SK-N-SH treated with all-trans-retinoic acid at 6 μM for 48 hours (cell line): ENCODE measurements at regions not wholly inside any gene's neighbourhood (a gene's known extent, or its start where the extent isn't known, plus 50 kb on each side); places are given as distances from the start of the nearest gene placed in this dataset.
A peak's percentile ranks its signal among the peaks of the same experiment; 100 is the strongest.

ENCODE experiments used
- ATAC-seq: fragments of 200-7000 bp; cut with Tn5 transposase; 3 replicates; pipeline ENCODE4 v1.9.1; 2020; ENCODE audit warnings: mild to moderate bottlenecking, moderate library complexity
- ARNTL ChIP-seq: fragments of 450-650 bp; formaldehyde crosslinking; IDR thresholded peaks from 2 replicates; pipeline ENCODE4 v1.5.0; 2020; ENCODE audit warnings: low read depth, mild to moderate bottlenecking, moderate library complexity, borderline replicate concordance
- CSDC2 ChIP-seq: fragments of 250-450 bp; sonication (Bioruptor Pico); IDR thresholded peaks from 2 replicates; pipeline ENCODE4 v1.5.0; 2020; ENCODE audit warnings: mild to moderate bottlenecking, moderate library complexity
- GLIS3 ChIP-seq: fragments of 250-450 bp; sonication (Bioruptor Pico); IDR thresholded peaks from 2 replicates; pipeline ENCODE4 v1.5.0; 2020; ENCODE audit warnings: mild to moderate bottlenecking, moderate library complexity
- ISL1 ChIP-seq: fragments of 250-450 bp; sonication (Bioruptor Pico); IDR thresholded peaks from 2 replicates; pipeline ENCODE4 v2.1.2; 2022; ENCODE audit warnings: mild to moderate bottlenecking, moderate library complexity
- OSR1 ChIP-seq: fragments of 250-450 bp; sonication (Bioruptor Pico); IDR thresholded peaks from 2 replicates; pipeline ENCODE4 v1.8.0; 2022; ENCODE audit warnings: moderate library complexity, mild to moderate bottlenecking, inconsistent platforms
- PPARA ChIP-seq: fragments of 250-450 bp; sonication (Bioruptor Pico); IDR thresholded peaks from 2 replicates; pipeline ENCODE4 v1.5.0; 2020; ENCODE audit warnings: mild to moderate bottlenecking, borderline replicate concordance
- RARB ChIP-seq: fragments of 250-450 bp; sonication (Bioruptor Pico); IDR thresholded peaks from 2 replicates; pipeline ENCODE4 v1.8.0; 2021; ENCODE audit warnings: mild to moderate bottlenecking, moderate library complexity
- SNAI2 ChIP-seq: fragments of 250-450 bp; sonication (Bioruptor Pico); IDR thresholded peaks from 2 replicates; pipeline ENCODE4 v1.5.0; 2020; ENCODE audit warnings: mild to moderate bottlenecking, moderate library complexity
- TCF4 ChIP-seq: fragments of 250-450 bp; sonication (Bioruptor Pico); IDR thresholded peaks from 2 replicates; pipeline ENCODE4 v1.8.0; 2021; ENCODE audit warnings: mild to moderate bottlenecking, moderate library complexity, borderline replicate concordance
- ZC3H10 ChIP-seq: fragments of 250-450 bp; sonication (Bioruptor Pico); IDR thresholded peaks from 2 replicates; pipeline ENCODE4 v1.5.1; 2021; ENCODE audit warnings: mild to moderate bottlenecking, moderate library complexity
- ZFP3 ChIP-seq: fragments of 250-450 bp; sonication (Bioruptor Pico); IDR thresholded peaks from 2 replicates; pipeline ENCODE4 v1.5.0; 2020; ENCODE audit warnings: mild to moderate bottlenecking, moderate library complexity
- ZFP30 ChIP-seq: fragments of 450-650 bp; formaldehyde crosslinking; IDR thresholded peaks from 2 replicates; pipeline ENCODE4 v1.5.0; 2022; ENCODE audit warnings: mild to moderate bottlenecking, moderate library complexity
- ZNF565 ChIP-seq: fragments of 450-650 bp; formaldehyde crosslinking; conservative IDR thresholded peaks from 2 replicates; pipeline ENCODE4 v1.5.0; 2020; ENCODE audit warnings: low read depth, mild to moderate bottlenecking, moderate library complexity
- ZNF70 ChIP-seq: fragments of 450-650 bp; formaldehyde crosslinking; IDR thresholded peaks from 2 replicates; pipeline ENCODE4 v1.5.0; 2020; ENCODE audit warnings: mild to moderate bottlenecking, moderate library complexity
- TF ChIP-seq, protein P1 (sequence below): fragments of 250-450 bp; sonication (Bioruptor Pico); IDR thresholded peaks from 2 replicates; pipeline ENCODE4 v1.8.0; 2021; ENCODE audit warnings: low read depth, mild to moderate bottlenecking, moderate library complexity, borderline replicate concordance
- TF ChIP-seq, protein P2 (sequence below): fragments of 250-450 bp; sonication (Bioruptor Pico); IDR thresholded peaks from 2 replicates; pipeline ENCODE4 v1.5.1; 2020; ENCODE audit warnings: low read depth, mild to moderate bottlenecking, moderate library complexity
- TF ChIP-seq, protein P3 (sequence below): fragments of 250-450 bp; sonication (Bioruptor Pico); IDR thresholded peaks from 2 replicates; pipeline ENCODE4 v1.5.0; 2020; ENCODE audit warnings: mild to moderate bottlenecking, moderate library complexity
- TF ChIP-seq, protein P4 (sequence below): fragments of 250-450 bp; sonication (Bioruptor Pico); IDR thresholded peaks from 2 replicates; pipeline ENCODE4 v1.8.0; 2020; ENCODE audit warnings: mild to moderate bottlenecking, moderate library complexity, borderline replicate concordance
- TF ChIP-seq, protein P5 (sequence below): fragments of 250-450 bp; sonication (Bioruptor Pico); IDR thresholded peaks from 2 replicates; pipeline ENCODE4 v1.5.1; 2021; ENCODE audit warnings: mild to moderate bottlenecking, moderate library complexity

DNA sequence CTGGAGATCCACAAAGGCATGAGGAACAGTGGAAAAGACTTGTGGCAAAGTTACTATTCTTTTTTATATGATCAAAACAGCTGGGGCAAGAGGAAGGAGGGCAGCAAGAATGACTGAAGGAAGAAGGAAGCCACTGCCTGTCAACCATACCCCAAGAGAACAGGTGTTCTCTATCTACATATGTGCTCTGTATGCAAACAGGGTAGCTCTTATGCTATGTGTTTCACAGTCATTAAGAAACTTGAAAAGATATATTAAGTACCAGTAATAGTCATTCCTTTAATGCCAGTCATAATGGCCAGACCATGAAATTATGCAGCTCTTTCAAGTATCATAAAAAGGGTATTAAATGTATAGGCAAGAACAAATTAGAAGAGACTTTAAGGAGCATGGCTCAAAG lies 363.9 kb downstream of the KLHL13 start (continued):
- TF ChIP-seq, protein P1, sequence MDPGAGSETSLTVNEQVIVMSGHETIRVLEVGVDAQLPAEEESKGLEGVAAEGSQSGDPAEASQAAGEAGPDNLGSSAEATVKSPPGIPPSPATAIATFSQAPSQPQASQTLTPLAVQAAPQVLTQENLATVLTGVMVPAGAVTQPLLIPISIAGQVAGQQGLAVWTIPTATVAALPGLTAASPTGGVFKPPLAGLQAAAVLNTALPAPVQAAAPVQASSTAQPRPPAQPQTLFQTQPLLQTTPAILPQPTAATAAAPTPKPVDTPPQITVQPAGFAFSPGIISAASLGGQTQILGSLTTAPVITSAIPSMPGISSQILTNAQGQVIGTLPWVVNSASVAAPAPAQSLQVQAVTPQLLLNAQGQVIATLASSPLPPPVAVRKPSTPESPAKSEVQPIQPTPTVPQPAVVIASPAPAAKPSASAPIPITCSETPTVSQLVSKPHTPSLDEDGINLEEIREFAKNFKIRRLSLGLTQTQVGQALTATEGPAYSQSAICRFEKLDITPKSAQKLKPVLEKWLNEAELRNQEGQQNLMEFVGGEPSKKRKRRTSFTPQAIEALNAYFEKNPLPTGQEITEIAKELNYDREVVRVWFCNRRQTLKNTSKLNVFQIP (CRISPR knock-in tag): no peak

DNA sequence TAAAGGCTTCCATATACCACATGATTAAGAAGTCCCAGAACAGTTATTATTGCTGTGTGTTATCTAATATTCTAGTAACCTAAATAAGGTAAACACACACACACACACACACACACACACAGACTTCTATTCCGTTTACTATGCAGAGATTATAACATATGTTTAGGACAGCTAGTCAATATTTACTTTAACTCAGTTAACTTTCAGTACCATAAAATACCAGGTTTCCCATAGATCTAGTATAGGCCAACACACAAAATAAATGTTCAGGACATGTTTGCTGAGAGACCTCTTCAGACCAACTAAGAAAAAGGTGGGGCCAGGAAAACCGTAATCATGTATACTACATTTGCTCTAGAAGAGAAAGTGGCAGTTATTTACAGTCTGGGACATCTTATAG lies 365.5 kb downstream of the KLHL13 start:
- TF ChIP-seq, protein P1 (CRISPR knock-in tag): no peak
- TF ChIP-seq OSR1 (no peak), ISL1 (CRISPR knock-in tag) (no peak), TCF4 (CRISPR knock-in tag) (no peak), CSDC2 (CRISPR knock-in tag) (no peak), ZFP30 (CRISPR knock-in tag) (no peak), SNAI2 (CRISPR knock-in tag) (no peak), ARNTL (CRISPR knock-in tag) (no peak)
- TF ChIP-seq, protein P2, sequence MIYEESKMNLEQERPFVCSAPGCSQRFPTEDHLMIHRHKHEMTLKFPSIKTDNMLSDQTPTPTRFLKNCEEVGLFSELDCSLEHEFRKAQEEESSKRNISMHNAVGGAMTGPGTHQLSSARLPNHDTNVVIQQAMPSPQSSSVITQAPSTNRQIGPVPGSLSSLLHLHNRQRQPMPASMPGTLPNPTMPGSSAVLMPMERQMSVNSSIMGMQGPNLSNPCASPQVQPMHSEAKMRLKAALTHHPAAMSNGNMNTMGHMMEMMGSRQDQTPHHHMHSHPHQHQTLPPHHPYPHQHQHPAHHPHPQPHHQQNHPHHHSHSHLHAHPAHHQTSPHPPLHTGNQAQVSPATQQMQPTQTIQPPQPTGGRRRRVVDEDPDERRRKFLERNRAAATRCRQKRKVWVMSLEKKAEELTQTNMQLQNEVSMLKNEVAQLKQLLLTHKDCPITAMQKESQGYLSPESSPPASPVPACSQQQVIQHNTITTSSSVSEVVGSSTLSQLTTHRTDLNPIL (CRISPR knock-in tag): no peak
- TF ChIP-seq, protein P3, sequence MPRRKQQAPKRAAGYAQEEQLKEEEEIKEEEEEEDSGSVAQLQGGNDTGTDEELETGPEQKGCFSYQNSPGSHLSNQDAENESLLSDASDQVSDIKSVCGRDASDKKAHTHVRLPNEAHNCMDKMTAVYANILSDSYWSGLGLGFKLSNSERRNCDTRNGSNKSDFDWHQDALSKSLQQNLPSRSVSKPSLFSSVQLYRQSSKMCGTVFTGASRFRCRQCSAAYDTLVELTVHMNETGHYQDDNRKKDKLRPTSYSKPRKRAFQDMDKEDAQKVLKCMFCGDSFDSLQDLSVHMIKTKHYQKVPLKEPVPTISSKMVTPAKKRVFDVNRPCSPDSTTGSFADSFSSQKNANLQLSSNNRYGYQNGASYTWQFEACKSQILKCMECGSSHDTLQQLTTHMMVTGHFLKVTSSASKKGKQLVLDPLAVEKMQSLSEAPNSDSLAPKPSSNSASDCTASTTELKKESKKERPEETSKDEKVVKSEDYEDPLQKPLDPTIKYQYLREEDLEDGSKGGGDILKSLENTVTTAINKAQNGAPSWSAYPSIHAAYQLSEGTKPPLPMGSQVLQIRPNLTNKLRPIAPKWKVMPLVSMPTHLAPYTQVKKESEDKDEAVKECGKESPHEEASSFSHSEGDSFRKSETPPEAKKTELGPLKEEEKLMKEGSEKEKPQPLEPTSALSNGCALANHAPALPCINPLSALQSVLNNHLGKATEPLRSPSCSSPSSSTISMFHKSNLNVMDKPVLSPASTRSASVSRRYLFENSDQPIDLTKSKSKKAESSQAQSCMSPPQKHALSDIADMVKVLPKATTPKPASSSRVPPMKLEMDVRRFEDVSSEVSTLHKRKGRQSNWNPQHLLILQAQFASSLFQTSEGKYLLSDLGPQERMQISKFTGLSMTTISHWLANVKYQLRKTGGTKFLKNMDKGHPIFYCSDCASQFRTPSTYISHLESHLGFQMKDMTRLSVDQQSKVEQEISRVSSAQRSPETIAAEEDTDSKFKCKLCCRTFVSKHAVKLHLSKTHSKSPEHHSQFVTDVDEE: no peak
- TF ChIP-seq, protein P4, sequence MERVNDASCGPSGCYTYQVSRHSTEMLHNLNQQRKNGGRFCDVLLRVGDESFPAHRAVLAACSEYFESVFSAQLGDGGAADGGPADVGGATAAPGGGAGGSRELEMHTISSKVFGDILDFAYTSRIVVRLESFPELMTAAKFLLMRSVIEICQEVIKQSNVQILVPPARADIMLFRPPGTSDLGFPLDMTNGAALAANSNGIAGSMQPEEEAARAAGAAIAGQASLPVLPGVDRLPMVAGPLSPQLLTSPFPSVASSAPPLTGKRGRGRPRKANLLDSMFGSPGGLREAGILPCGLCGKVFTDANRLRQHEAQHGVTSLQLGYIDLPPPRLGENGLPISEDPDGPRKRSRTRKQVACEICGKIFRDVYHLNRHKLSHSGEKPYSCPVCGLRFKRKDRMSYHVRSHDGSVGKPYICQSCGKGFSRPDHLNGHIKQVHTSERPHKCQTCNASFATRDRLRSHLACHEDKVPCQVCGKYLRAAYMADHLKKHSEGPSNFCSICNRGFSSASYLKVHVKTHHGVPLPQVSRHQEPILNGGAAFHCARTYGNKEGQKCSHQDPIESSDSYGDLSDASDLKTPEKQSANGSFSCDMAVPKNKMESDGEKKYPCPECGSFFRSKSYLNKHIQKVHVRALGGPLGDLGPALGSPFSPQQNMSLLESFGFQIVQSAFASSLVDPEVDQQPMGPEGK (CRISPR knock-in tag): no peak

DNA sequence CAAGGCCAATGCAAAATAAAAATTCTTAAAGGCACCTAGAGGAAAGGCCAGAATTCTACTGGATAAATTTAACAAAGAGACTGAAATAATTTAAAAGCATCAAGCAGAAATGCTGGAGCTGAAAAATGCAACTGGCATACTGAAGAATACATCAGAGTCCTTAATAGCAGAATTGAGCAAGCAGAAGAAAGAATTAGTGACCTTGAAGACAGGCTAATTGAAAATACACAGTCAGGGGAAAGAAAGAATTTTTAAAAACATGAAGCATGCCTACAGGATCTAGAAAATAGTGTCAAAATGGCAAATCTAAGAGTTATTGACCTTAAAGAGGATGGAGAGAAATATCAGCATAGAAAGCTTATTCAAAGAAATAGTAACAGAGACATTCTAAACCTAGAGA lies 371.7 kb downstream of the KLHL13 start:
- no peak for TF ChIP-seq ISL1 (CRISPR knock-in tag)
- TF ChIP-seq ZFP30 (CRISPR knock-in tag): peak; percentile 53; the same call in 1 of the 2 replicates
- no peak for ATAC-seq

More for the DNA sequence above, 365.5 kb downstream of the KLHL13 start:
- ATAC-seq: no peak

DNA sequence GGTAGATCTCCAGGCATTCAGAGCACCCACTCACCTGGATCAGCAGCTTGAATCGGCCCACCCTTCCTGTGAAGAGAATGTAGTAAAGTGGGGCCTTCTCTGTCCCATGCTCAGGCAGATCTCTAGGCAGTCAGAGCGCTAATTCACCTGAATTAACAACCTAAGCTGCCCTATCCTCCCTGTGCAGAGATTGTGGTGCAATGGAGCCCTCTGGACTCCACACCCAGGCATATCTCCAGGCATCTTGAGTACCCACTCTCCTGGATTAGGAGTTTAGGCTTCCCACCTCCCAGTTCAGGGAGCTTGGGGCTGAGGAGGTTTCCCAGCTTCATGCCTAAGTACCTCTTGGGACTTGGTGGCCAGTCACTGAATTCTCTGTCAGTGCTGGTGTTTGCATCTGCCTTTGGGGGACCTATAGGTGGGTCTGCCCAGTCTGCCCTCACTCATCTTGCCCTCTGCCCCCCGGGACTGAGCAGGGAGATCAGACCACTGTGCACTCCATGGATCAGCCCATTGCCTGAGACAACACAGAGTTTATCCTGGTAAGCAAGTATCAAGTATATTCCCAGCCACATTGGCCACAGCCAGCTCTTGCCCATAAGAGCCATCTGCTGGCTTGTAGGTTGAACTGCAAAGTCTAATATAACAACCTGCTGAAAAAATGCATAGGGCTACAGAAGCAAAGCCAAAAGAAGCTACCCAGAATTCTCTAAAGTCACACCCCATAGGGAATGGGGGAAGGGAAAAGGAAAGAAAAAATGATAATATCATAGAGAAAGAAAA lies 372.9 kb downstream of the KLHL13 start:
- ATAC-seq: 0 out of 3 replicates have a peak, but pooled peaks have one; percentile 24
- TF ChIP-seq ZC3H10 (no peak), ZFP3 (CRISPR knock-in tag) (no peak), OSR1 (no peak), CSDC2 (CRISPR knock-in tag) (no peak), ZNF70 (CRISPR knock-in tag) (no peak), GLIS3 (CRISPR knock-in tag) (no peak), ZNF565 (CRISPR knock-in tag) (no peak), ARNTL (CRISPR knock-in tag) (no peak), ISL1 (CRISPR knock-in tag) (no peak), RARB (CRISPR knock-in tag) (no peak), PPARA (CRISPR knock-in tag) (no peak), TCF4 (CRISPR knock-in tag) (no peak)
- TF ChIP-seq, protein P4 (CRISPR knock-in tag): no peak
- TF ChIP-seq, protein P5, sequence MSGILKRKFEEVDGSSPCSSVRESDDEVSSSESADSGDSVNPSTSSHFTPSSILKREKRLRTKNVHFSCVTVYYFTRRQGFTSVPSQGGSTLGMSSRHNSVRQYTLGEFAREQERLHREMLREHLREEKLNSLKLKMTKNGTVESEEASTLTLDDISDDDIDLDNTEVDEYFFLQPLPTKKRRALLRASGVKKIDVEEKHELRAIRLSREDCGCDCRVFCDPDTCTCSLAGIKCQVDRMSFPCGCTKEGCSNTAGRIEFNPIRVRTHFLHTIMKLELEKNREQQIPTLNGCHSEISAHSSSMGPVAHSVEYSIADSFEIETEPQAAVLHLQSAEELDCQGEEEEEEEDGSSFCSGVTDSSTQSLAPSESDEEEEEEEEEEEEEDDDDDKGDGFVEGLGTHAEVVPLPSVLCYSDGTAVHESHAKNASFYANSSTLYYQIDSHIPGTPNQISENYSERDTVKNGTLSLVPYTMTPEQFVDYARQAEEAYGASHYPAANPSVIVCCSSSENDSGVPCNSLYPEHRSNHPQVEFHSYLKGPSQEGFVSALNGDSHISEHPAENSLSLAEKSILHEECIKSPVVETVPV (CRISPR knock-in tag): no peak
- TF ChIP-seq, protein P1 (CRISPR knock-in tag): no peak
